ENCODE measurements at regions not wholly inside any gene's neighbourhood (a gene's known extent, or its start where the extent isn't known, plus 50 kb on each side); places are given as distances from the start of the nearest gene placed in this dataset.

DNA sequence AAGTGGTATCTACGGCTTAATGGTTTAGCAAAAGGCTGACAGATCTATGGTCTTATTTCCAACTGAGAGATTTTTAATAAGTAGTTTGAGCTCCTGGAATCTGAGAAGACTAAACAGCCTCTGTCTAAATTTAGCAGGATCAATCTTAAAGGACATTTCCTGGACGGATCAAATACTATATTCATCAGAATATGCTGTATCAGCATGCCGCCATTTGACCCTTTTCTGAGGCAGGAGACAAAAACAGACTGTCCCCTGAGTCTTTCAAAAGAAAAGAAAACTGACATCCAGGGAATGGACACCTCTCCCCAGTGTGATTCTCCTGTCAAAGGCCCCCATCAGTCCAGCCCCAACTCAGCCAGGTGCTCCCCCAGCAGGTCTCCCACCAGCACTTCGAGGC is 443.7 kb downstream of the GXYLT1 start:
- no peak for DNase-seq (ENCODE audit: low read depth)
- no peak overlapping the region for H3K4me3 ChIP-seq (ENCODE audit: low read depth, low read length)
- TF ChIP-seq, protein P1, sequence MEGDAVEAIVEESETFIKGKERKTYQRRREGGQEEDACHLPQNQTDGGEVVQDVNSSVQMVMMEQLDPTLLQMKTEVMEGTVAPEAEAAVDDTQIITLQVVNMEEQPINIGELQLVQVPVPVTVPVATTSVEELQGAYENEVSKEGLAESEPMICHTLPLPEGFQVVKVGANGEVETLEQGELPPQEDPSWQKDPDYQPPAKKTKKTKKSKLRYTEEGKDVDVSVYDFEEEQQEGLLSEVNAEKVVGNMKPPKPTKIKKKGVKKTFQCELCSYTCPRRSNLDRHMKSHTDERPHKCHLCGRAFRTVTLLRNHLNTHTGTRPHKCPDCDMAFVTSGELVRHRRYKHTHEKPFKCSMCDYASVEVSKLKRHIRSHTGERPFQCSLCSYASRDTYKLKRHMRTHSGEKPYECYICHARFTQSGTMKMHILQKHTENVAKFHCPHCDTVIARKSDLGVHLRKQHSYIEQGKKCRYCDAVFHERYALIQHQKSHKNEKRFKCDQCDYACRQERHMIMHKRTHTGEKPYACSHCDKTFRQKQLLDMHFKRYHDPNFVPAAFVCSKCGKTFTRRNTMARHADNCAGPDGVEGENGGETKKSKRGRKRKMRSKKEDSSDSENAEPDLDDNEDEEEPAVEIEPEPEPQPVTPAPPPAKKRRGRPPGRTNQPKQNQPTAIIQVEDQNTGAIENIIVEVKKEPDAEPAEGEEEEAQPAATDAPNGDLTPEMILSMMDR (IDR thresholded peaks at IDR 0.05; ENCODE audit: low read depth, low read length): no peak
- TF ChIP-seq POLR2A (IDR thresholded peaks at IDR 0.05; ENCODE audit: extremely low read depth, insufficient read length) (no peak), MYC (IDR thresholded peaks at IDR 0.05; ENCODE audit: low read depth, low read length) (no peak)
- TF ChIP-seq, protein P2, sequence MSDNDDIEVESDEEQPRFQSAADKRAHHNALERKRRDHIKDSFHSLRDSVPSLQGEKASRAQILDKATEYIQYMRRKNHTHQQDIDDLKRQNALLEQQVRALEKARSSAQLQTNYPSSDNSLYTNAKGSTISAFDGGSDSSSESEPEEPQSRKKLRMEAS (IDR thresholded peaks at IDR 0.05; ENCODE audit: low read depth, low read length): no peak

DNA sequence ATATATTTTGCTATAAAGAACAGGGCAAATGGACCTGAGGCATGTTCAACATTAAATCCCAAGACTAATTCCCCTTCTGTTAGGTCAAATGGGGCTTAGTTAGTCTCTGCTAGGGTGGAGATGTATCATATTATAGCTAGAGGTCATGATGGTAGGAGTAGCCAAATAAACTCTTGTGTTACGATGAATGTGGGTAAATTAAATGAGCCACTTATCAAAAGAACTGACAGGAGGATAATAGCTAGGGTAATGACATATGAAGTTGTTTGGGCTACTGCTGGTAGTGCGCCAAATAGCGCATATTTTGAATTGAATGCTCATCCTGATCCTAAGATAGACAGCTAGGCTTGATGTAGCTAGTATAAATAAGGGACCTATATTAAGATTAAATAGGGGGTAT is 445.0 kb downstream of the GXYLT1 start:
- no peak for DNase-seq (ENCODE audit: low read depth)
- TF ChIP-seq, protein P1 (IDR thresholded peaks at IDR 0.05; ENCODE audit: low read depth, low read length): no peak
- TF ChIP-seq POLR2A (IDR thresholded peaks at IDR 0.05; ENCODE audit: extremely low read depth, insufficient read length): no peak
- TF ChIP-seq MYC (IDR thresholded peaks at IDR 0.05; ENCODE audit: low read depth, low read length): no peak
- TF ChIP-seq, protein P2 (IDR thresholded peaks at IDR 0.05; ENCODE audit: low read depth, low read length): no peak
- no peak overlapping the region for H3K4me3 ChIP-seq (ENCODE audit: low read depth, low read length)

DNA sequence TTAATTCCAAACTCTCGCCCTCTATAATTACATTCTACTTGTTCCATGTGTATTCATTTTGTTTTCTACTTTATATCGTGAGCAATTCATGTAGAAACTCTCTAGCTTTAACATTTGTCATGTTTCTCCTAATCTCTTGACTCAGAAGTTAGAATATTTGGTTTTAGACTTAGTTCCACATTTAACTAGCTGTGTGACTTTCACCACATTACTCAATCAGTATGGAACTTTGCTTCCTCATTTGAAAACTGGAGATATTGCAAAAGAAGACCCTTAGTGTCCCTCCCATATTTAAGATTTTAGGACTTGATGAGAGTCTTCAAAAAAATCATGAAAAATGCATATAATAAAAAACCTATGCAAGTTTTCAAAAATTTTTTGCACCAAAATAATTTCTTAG is 447.5 kb downstream of the GXYLT1 start:
- no peak overlapping the region for H3K4me3 ChIP-seq (ENCODE audit: low read depth, low read length)
- peak; percentile 69 for DNase-seq (ENCODE audit: low read depth)
- TF ChIP-seq, protein P1 (IDR thresholded peaks at IDR 0.05; ENCODE audit: low read depth, low read length): no peak
- TF ChIP-seq, protein P2 (IDR thresholded peaks at IDR 0.05; ENCODE audit: low read depth, low read length): no peak
- TF ChIP-seq POLR2A (IDR thresholded peaks at IDR 0.05; ENCODE audit: extremely low read depth, insufficient read length) (no peak), MYC (IDR thresholded peaks at IDR 0.05; ENCODE audit: low read depth, low read length) (no peak)

DNA sequence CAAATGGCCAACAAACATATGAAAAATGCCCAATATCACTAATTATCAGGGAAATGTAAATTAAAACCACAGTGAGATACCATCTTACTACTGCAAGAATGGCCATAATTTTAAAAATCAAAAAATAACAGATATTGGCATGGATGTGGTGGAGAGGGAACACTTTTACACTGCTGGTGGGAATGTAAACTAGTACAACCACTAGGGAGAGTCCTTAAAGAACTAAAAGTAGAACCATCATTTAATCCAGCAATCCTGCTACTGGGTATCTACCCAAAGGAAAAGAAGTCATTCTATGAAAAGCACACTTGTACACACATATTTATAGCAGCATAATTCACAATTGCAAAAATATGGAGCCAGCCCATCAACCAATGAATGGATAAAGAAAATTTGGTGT is 459.7 kb downstream of the GXYLT1 start:
- H3K4me3 ChIP-seq (ENCODE audit: low read depth, low read length): no peak overlapping the region
- TF ChIP-seq, protein P1 (IDR thresholded peaks at IDR 0.05; ENCODE audit: low read depth, low read length): no peak
- TF ChIP-seq, protein P2 (IDR thresholded peaks at IDR 0.05; ENCODE audit: low read depth, low read length): no peak
- TF ChIP-seq POLR2A (IDR thresholded peaks at IDR 0.05; ENCODE audit: extremely low read depth, insufficient read length): no peak
- no peak for TF ChIP-seq MYC (IDR thresholded peaks at IDR 0.05; ENCODE audit: low read depth, low read length)
- DNase-seq (ENCODE audit: low read depth): no peak

DNA sequence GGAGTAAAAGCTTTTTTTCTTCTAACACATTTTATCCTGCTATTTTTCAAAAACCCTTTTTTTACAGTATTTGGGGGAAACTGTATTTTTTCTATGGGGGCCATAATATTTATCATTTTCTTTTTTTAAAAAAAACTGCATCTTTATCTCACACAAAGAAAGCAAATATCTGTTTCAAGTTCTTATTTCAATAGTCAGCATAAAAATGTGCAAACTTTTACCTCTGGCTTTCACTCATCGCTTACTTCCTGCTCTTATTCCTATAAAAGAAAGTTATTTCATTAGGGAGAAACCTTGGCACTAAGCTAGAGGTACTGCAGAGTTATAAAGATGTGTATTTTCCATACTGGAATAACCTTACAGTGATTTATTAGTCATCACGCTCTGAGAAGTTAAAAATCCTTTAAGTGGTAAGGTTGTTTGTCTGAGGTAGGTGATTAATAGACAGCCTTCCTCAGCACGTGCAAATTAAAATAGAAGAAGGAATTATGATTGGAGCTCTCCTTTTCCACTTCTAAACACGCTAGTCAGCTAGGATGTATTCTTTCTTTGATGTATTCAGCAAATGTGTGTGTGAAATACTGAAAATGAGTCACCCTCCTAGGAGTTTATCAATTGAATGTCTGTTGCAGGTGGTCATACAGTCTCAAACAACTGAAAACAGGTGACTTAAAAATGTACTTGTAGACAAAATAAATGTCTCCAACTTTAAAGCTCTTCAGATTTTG is 461.0 kb downstream of the GXYLT1 start:
- TF ChIP-seq, protein P1 (IDR thresholded peaks at IDR 0.05; ENCODE audit: low read depth, low read length): no peak
- TF ChIP-seq MYC (IDR thresholded peaks at IDR 0.05; ENCODE audit: low read depth, low read length) (no peak), POLR2A (IDR thresholded peaks at IDR 0.05; ENCODE audit: extremely low read depth, insufficient read length) (no peak)
- TF ChIP-seq, protein P2 (IDR thresholded peaks at IDR 0.05; ENCODE audit: low read depth, low read length): no peak
- no peak for DNase-seq (ENCODE audit: low read depth)
- H3K4me3 ChIP-seq (ENCODE audit: low read depth, low read length): no peak overlapping the region

All from NB4 (cell line).